ENCODE measurements at regions not wholly inside any gene's neighbourhood (a gene's known extent, or its start where the extent isn't known, plus 50 kb on each side); places are given as distances from the start of the nearest gene placed in this dataset.
"Not testable (repeated sequence)": the region's sequence is repeated elsewhere in the genome, so short reads cannot be mapped to it uniquely, and the experiment has no call there.

DNA sequence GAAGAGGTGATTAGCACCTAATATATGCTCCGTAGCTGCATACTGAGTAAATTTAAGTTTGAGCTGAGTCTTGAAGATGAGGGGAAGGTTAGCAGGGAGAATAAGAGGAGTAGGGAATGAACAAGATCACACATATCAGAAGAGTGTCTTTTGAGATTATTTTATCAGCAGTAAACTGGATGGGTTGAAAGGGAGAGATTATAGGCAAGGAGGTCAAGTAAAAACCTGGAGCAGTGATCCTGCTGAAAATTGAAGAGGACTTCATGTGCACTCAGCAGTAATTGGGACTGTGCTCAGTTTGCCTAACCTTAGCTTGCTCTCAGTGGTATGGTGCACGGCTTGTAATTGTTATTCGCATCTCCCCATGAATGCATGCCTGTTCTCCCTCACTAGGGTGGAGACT lies 79.5 kb upstream of the PICALM start:
- CTCF ChIA-PET: no interaction called here
- H3K36me3 Mint-ChIP-seq: peaks cover 6% of the 10 kb centered on the region

DNA sequence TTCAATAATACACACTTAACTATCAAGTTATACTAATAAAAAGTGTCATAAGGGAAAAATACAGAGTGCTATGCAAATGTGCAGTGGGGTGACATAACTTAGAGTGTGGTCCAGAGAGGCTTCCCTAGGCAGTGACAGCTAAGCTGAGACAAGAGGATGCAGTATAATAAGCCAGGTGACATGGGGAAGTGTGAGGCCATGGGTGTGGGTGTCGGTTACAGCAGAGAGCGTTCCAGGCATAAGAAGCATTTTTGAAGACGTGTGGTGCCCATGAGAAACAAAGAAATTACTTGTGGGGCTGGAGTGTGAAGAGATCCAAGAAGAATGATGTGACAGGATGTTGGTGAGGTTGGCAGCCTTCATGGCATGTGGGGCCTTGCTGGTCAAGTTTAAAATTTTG lies 78.1 kb upstream of the PICALM start:
- Mint-ChIP-seq H3K4me1 (peaks cover 47% of the 10 kb centered on the region), H3K9me3 (no peaks in the 10 kb centered on the region), H3K36me3 (peaks cover 12% of the 10 kb centered on the region), H3K27ac (no peak overlapping the region), H3K27me3 (peaks cover 18% of the 10 kb centered on the region), H3K4me3 (no peak overlapping the region)
- DNase-seq: no peak
- CTCF ChIA-PET: no interaction called here

More for the DNA sequence above, 79.5 kb upstream of the PICALM start:
- Mint-ChIP-seq H3K4me1 (peaks cover 46% of the 10 kb centered on the region), H3K4me3 (no peak overlapping the region), H3K27me3 (peaks cover 18% of the 10 kb centered on the region), H3K27ac (no peak overlapping the region), H3K9me3 (no peaks in the 10 kb centered on the region)
- DNase-seq: no peak

DNA sequence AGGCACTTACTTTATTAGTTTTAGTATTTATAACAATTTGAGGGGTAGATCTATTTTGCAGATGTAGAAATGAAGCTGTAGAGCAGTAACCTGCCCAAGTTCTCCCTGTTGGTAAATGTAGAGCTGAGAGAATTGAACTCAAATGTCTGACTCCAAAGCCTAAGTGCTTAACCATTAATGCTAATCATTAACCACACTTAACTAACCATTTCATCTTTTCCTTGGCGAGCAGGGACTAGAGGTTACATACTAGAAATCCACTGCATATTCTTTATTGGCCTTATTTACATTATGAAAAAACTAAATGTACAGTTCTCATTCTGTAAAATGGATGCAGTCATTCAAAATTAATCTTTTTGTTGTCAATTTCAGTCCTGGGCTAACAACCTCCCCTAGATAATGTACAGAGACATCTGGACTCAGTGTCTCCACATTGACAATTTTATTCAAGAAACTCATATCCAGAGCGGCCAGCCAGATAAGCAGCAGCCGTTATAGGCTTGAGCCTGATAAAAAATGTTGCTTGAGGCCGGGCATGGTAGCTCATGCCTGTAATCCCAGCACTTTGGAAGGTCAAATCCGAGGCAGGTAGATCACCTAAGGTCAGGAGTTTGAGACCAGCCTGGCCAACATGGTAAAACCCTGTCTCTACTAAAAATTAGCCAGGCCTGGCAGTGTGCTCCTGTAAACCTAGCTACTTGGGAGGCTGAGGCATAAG lies 76.7 kb upstream of the PICALM start:
- no peak overlapping the region for H3K27ac Mint-ChIP-seq
- CTCF ChIA-PET: interaction anchor here (1.0 to 1.5 kb wide), 2 partner anchors 48 to 104 kb away, joined by 3 to 4 read pairs; no protein-coding TSS in a partner anchor
- H3K4me3 Mint-ChIP-seq: no peak overlapping the region
- DNase-seq: no peak
- peaks cover 43% of the 10 kb centered on the region for H3K4me1 Mint-ChIP-seq
- no peaks in the 10 kb centered on the region for H3K9me3 Mint-ChIP-seq
- H3K36me3 Mint-ChIP-seq: peaks cover 12% of the 10 kb centered on the region
- H3K27me3 Mint-ChIP-seq: peaks cover 11% of the 10 kb centered on the region

DNA sequence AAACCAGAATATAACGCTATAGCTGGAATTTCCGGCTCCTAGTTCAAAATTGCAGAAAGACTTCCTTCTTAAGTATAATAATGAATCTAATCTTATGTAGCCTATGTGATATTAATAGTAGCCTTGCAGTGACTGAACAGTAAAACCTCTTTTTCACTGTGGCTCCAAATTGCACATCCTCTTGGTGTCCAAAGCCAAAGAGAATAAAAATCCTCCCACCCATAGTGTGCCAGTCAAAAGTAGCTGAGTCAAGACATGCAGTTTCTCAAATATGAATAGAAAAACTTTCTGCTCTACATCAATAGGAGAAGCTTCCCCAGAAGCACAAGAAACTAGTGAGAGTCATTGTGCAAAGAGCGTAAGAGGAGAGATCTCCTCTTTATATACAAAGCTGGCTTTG lies 76.0 kb upstream of the PICALM start:
- H3K27me3 Mint-ChIP-seq: peaks cover 11% of the 10 kb centered on the region
- no peak overlapping the region for H3K4me3 Mint-ChIP-seq
- CTCF ChIA-PET: interaction anchor here (1.0 to 1.5 kb wide), 2 partner anchors 49 to 103 kb away, joined by 3 to 4 read pairs; no protein-coding TSS in a partner anchor
- DNase-seq: no peak
- no peaks in the 10 kb centered on the region for H3K9me3 Mint-ChIP-seq
- peaks cover 49% of the 10 kb centered on the region for H3K4me1 Mint-ChIP-seq
- peaks cover 12% of the 10 kb centered on the region for H3K36me3 Mint-ChIP-seq
- peak overlapping the region; percentile 64 for H3K27ac Mint-ChIP-seq

DNA sequence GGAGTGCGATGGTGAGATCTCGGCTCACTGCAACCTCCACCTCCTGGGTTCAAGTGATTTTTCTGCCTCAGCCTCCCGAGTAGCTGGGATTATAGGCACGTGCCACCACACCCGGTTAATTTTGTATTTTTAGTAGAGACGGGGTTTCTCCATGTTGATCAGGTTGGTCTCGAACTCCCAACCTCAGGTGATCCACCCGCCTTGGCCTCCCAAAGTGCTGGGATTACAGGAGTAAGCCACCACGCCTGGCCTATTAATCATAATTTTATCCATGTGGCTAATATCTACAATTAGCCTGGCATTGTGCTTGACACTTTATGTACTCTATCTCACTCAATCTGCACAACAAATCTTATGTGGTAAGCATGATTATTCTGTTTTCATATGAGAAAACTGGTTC lies 75.2 kb upstream of the PICALM start:
- peaks cover 55% of the 10 kb centered on the region for H3K4me1 Mint-ChIP-seq
- H3K36me3 Mint-ChIP-seq: peaks cover 12% of the 10 kb centered on the region
- DNase-seq, H3K4me3 Mint-ChIP-seq, H3K9me3 Mint-ChIP-seq, H3K27ac Mint-ChIP-seq: not testable (repeated sequence)
- CTCF ChIA-PET: interaction anchor here (2.6 kb wide), 1 partner anchor 49 kb away, joined by 7 read pairs; no protein-coding TSS in a partner anchor
- peaks cover 10% of the 10 kb centered on the region for H3K27me3 Mint-ChIP-seq

DNA sequence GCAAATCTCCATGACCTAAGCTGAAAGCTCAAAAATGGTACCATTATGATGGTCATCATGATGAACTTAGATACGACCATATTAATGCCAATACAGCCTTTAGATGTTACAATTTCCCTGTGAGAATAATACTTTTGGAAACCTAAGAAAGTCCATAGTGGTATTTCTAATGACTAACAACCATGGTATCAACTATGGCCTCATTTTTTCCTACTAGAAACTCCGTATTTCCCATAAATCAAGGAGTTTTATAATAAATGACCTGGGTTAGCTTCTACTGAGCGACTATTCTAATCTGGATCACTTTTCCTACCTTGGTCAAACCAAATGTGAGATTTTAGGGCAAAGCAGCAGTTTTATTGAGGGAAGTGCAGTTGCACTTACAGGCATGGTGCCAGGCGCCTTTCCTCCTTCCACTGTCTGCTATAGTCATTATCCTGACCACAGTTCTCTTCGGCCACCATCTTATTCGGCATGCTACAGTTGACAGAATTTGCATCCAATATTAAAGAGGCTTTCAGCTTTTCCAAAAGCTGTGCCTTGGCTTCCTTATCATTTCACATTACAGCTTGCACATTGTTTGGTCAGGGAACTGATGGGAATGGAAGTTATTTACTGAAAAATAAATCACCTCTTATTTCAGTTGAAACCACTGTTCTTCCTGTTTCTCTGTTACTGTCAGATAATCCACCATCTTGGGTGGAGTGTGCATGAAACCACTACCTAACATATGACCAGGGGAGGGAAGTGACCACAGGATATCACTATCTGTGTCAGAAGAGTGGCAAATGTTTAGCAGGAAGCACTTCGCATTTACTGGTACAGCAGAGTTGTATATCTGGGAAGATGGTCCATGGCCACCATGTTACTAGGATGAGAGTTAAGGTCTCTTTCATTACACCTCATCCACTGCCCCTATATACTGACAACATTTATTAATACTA lies 74.5 kb upstream of the PICALM start:
- Mint-ChIP-seq H3K27ac (peak overlapping the region; percentile 73), H3K27me3 (peaks cover 4% of the 10 kb centered on the region), H3K9me3 (no peaks in the 10 kb centered on the region), H3K36me3 (peaks cover 12% of the 10 kb centered on the region), H3K4me3 (no peak overlapping the region), H3K4me1 (peaks cover 62% of the 10 kb centered on the region)
- peak; percentile 31 for DNase-seq
- CTCF ChIA-PET: interaction anchor here (1.1 to 2.6 kb wide), 3 partner anchors 50 to 102 kb away, joined by 3 to 7 read pairs (median 4); no protein-coding TSS in a partner anchor

DNA sequence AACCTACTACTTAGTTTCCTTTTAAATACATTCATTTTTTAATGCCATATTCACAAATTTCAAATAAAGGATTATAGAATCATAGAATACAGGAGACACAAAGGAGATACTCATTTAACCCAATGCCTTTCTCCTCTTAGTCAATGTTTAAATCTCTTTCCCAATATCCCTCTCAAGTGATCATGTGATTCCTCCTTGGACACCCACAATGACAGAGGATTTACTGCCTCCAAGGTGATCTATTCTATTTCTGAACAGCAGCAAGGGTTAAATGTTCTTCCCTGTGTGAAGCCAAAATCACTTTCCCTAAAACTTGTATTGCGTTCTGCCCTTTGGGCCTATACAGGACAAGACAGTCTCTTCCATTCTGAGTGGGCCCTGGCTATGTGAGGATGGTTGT lies 73.3 kb upstream of the PICALM start:
- no peak overlapping the region for H3K4me3 Mint-ChIP-seq
- peaks cover 68% of the 10 kb centered on the region for H3K4me1 Mint-ChIP-seq
- H3K27me3 Mint-ChIP-seq: peaks cover 3% of the 10 kb centered on the region
- DNase-seq: no peak
- CTCF ChIA-PET: interaction anchor here (1.4 to 2.6 kb wide), 3 partner anchors 9 to 75 kb away, joined by 3 to 7 read pairs (median 4); no protein-coding TSS in a partner anchor
- no peak overlapping the region for H3K27ac Mint-ChIP-seq
- H3K36me3 Mint-ChIP-seq: peaks cover 12% of the 10 kb centered on the region
- H3K9me3 Mint-ChIP-seq: no peaks in the 10 kb centered on the region

DNA sequence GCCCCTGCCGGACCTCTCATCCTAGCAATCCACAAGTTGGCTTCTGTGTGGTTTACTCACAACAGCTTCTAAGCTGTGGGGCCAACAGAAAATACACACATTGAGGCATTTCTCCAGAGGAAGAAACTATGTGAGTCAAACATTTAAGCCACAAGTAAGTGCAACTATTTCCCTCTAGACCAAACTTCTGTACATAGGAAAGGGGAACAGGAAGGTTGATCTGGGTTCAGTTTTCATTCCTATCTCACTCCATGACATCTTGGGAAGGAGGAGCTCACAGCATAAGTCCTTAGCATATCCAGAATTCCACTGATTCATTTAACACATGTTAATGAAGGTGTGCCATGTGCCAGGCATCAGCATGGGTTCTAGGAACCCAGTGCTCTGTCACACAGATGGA lies 72.8 kb upstream of the PICALM start:
- Mint-ChIP-seq H3K27ac (no peak overlapping the region), H3K4me1 (peaks cover 66% of the 10 kb centered on the region), H3K4me3 (no peak overlapping the region), H3K27me3 (no peaks in the 10 kb centered on the region), H3K36me3 (peaks cover 12% of the 10 kb centered on the region), H3K9me3 (no peaks in the 10 kb centered on the region)
- CTCF ChIA-PET: interaction anchor here (1.4 to 2.6 kb wide), 3 partner anchors 9 to 74 kb away, joined by 3 to 7 read pairs (median 4); no protein-coding TSS in a partner anchor
- no peak for DNase-seq

DNA sequence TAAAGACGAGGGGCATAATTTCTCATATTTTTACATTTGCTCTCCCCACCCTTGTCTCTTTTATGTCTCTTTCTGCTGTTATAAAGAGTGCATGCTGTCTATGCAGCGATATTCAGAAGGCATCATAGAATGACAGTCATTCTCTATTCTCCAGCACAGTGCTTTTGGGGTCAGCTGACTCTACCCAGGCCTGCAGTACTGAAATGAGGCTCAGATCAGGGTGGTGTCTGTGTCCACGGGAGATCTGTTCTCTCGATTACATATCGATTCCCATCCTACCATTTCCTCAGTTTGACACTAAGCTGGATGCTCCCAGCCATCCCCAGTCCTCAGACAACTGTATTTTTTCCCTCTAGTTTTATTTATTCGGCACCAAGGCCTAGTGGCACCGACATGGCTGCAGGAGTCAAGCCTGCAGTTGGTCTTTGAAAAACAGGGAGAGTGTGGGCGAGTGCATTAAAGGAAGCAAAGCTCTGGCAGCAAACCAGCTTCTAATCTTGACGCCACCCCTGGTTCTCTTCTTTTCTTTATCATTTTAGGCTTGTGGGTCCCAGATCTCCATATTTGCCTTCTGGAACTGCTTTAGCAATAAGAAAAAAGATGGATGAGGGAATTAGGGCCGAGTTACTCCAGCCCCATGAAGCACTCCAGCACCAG lies 71.6 kb upstream of the PICALM start:
- CTCF ChIA-PET: interaction anchor here (1.4 kb wide), 1 partner anchor 11 kb away, joined by 3 read pairs; no protein-coding TSS in a partner anchor
- Mint-ChIP-seq H3K4me1 (peaks cover 68% of the 10 kb centered on the region), H3K9me3 (no peaks in the 10 kb centered on the region), H3K27me3 (no peaks in the 10 kb centered on the region), H3K36me3 (peaks cover 12% of the 10 kb centered on the region), H3K27ac (peak overlapping the region; percentile 51), H3K4me3 (no peak overlapping the region)
- DNase-seq: no peak

DNA sequence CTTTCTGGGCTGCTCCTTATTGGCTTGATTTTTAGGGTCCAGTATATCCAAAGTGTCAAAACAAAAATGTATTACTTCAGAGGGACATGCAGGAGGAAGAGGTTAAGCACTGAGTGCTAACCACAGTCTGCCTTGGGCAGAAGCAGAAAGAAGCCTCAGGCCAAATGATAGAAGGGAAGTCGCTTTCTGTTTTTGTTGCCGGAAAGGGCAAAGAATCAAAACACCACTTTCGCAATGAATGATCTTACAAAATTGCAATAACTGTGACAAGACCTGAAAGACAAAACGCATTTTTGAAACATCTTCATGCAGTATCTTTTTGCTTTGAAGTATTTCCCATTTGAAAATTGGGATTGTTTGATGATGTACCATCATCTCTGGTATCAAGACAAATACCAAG lies 70.1 kb upstream of the PICALM start:
- Mint-ChIP-seq H3K27me3 (no peaks in the 10 kb centered on the region), H3K9me3 (no peaks in the 10 kb centered on the region), H3K36me3 (peaks cover 10% of the 10 kb centered on the region), H3K27ac (peak overlapping the region; percentile 93), H3K4me3 (peak overlapping the region; percentile 21), H3K4me1 (peaks cover 57% of the 10 kb centered on the region)
- peak; percentile 28 for DNase-seq
- CTCF ChIA-PET: interaction anchor here (1.5 kb wide), 1 partner anchor 79 kb away, joined by 4 read pairs; no protein-coding TSS in a partner anchor

DNA sequence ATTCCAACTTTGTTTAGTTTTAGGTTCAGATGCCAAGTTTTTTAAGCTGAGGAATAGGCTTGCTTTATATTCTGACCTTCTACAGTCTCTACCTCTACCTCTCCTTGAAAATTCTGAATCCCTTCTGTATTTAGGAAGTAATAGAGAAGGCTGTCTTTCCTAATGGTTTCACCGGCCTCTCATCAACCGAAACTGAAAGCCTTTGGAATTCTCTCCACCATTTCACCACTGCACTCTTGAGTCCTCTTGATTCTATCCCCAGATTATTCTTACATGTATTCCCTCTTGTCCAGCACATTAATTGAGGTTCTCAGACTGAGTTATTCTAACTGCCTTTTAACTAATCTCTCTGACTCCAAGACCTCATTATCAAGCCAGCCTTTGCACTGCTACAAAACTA lies 67.7 kb upstream of the PICALM start:
- CTCF ChIA-PET: no interaction called here
- H3K27ac Mint-ChIP-seq: no peak overlapping the region
- no peaks in the 10 kb centered on the region for H3K36me3 Mint-ChIP-seq
- H3K4me3 Mint-ChIP-seq: no peak overlapping the region
- DNase-seq: no peak
- H3K27me3 Mint-ChIP-seq: no peaks in the 10 kb centered on the region
- H3K4me1 Mint-ChIP-seq: peaks cover 34% of the 10 kb centered on the region
- H3K9me3 Mint-ChIP-seq: no peaks in the 10 kb centered on the region

DNA sequence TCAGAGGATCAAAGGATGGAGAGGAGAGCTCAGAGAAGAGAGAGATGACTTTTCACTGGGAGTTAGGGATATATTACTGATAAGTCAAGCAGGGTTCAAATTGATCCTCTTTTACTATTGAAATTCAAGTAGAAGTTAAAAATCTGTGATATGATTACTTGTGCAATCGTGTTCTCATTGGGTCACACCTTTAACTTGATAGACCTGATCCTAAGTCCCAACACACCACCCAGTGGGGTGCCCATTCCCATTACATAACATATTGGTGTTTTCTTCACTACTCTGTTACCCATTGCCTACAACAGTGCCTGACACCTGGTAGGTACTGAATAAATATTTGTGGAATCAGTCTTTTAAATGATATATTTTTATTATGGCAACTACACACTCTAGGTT lies 66.4 kb upstream of the PICALM start:
- Mint-ChIP-seq H3K9me3 (no peaks in the 10 kb centered on the region), H3K27me3 (no peaks in the 10 kb centered on the region), H3K4me3 (no peak overlapping the region), H3K4me1 (peaks cover 26% of the 10 kb centered on the region), H3K27ac (no peak overlapping the region), H3K36me3 (no peaks in the 10 kb centered on the region)
- DNase-seq: no peak
- CTCF ChIA-PET: interaction anchor here (0.6 kb wide), 1 partner anchor 94 kb away, joined by 3 read pairs; no protein-coding TSS in a partner anchor

DNA sequence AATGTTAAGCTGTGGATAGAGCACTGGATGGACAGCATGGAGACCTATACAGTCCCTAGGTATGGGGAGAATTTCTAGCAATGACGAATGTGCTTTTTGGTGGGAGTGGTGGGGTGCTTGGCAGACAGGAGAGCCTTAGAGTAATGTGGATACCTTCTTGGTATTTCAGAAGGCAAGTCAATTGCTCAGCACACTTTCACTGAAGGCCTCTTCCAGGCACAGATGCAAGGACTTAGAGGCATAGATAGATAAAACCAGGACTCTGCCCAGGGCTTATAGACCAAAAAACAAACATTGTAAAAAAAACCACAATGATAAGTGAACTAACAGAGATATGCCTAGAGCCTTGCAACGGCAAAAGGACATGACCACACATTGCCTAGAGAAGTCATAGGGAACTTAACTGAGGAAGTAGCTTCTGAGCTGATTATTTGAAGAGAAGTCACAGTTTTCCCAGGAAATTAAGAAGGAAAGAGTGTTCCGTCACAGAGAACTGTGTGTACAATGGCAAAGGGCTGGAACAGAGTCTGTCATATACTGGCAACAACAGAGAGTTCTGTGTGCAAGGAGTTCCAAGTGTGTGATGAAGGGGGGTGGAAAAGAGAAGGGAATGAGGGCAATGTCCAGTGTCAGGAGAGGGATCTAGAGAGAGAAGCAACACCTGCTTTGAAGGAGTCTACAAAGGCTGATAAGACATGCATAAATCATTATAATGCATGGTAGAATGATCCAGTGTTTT lies 65.9 kb upstream of the PICALM start:
- Mint-ChIP-seq H3K4me3 (no peak overlapping the region), H3K9me3 (no peaks in the 10 kb centered on the region), H3K36me3 (no peaks in the 10 kb centered on the region), H3K27me3 (no peaks in the 10 kb centered on the region), H3K4me1 (peaks cover 22% of the 10 kb centered on the region), H3K27ac (no peak overlapping the region)
- CTCF ChIA-PET: interaction anchor here (0.6 to 1.5 kb wide), 2 partner anchors 59 to 93 kb away, joined by 3 read pairs; no protein-coding TSS in a partner anchor
- DNase-seq: no peak

Data from activated naive CD4-positive, alpha-beta T cell treated with anti-CD3 and anti-CD28 coated beads, Interleukin-2, amount 10 ng/mL, durations not matched to agents 7 days and 5 days (primary cell).